Stimulated activated CD4-positive, alpha-beta T cell treated with anti-CD3 and anti-CD28 coated beads, Interleukin-12 subunit alpha, Interleukin-12 subunit beta, amount 100 ng/mL, for 48 hours (primary cell): ENCODE measurements at regions not wholly inside any gene's neighbourhood (a gene's known extent, or its start where the extent isn't known, plus 50 kb on each side); places are given as distances from the start of the nearest gene placed in this dataset.
"Not testable (repeated sequence)": the region's sequence is repeated elsewhere in the genome, so short reads cannot be mapped to it uniquely, and the experiment has no call there.

Experiments used
- DNase-seq, 3 donors: peaks; one replicate each; pipeline ENCODE4 v3.0.0-alpha.2; 2020; ENCODE audit warnings: low read depth in 2 of 3, low spot score in 1 of 3

GRCh38 chr7:118404211-118404610 lies 179.7 kb downstream of the ANKRD7 start:
- DNase-seq: no peak

- no peak for DNase-seq
Observed at GRCh38 chr7:118418433-118418832, 193.9 kb downstream of the ANKRD7 start.

GRCh38 chr7:118420888-118421287 lies 196.4 kb downstream of the ANKRD7 start:
- no peak for DNase-seq

GRCh38 chr7:118429141-118429540 lies 204.6 kb downstream of the ANKRD7 start:
- DNase-seq: no peak

GRCh38 chr7:118436663-118437062 lies 212.2 kb downstream of the ANKRD7 start:
- no peak for DNase-seq

- DNase-seq: not testable (repeated sequence)
Observed at GRCh38 chr7:118449030-118449429, 224.5 kb downstream of the ANKRD7 start.

- no peak for DNase-seq
Observed at GRCh38 chr7:118449797-118450567, 225.5 kb downstream of the ANKRD7 start.

GRCh38 chr7:118452128-118452527 lies 227.6 kb downstream of the ANKRD7 start:
- DNase-seq: no peak

GRCh38 chr7:118467381-118467780 lies 242.9 kb downstream of the ANKRD7 start:
- no peak for DNase-seq

GRCh38 chr7:118472581-118472980 lies 248.1 kb downstream of the ANKRD7 start:
- no peak for DNase-seq

- DNase-seq: no peak
Observed at GRCh38 chr7:118473271-118473670, 248.8 kb downstream of the ANKRD7 start.

GRCh38 chr7:118476036-118476435 lies 251.5 kb downstream of the ANKRD7 start:
- no peak for DNase-seq

- DNase-seq: no peak
Observed at GRCh38 chr7:118477036-118477435, 252.5 kb downstream of the ANKRD7 start.

GRCh38 chr7:118478236-118478635 lies 253.7 kb downstream of the ANKRD7 start:
- no peak for DNase-seq

GRCh38 chr7:118478931-118479330 lies 254.4 kb downstream of the ANKRD7 start:
- no peak for DNase-seq

GRCh38 chr7:118492466-118492865 lies 268.0 kb downstream of the ANKRD7 start:
- no peak for DNase-seq

- no peak for DNase-seq
Observed at GRCh38 chr7:118496138-118496644, 271.7 kb downstream of the ANKRD7 start.

GRCh38 chr7:118502235-118502634 lies 277.7 kb downstream of the ANKRD7 start:
- DNase-seq: no peak

GRCh38 chr7:118511146-118511545 lies 286.6 kb downstream of the ANKRD7 start:
- no peak for DNase-seq

- no peak for DNase-seq
Observed at GRCh38 chr7:118517275-118517674, 292.8 kb downstream of the ANKRD7 start.

- DNase-seq: no peak
Observed at GRCh38 chr7:118525020-118525419, 300.5 kb downstream of the ANKRD7 start.

- no peak for DNase-seq
Observed at GRCh38 chr7:118531566-118531965, 307.1 kb downstream of the ANKRD7 start.

GRCh38 chr7:118559207-118559606 lies 334.7 kb downstream of the ANKRD7 start:
- no peak for DNase-seq
